Esophagus squamous epithelium (tissue), 4 donors: ENCODE measurements at regions not wholly inside any gene's neighbourhood (a gene's known extent, or its start where the extent isn't known, plus 50 kb on each side); places are given as distances from the start of the nearest gene placed in this dataset.

Experiments used
- POLR2A ChIP-seq, 4 donors: fragments of 450-650 bp; IDR thresholded peaks; one replicate each; pipeline ENCODE4 v1.6.1; 2017; ENCODE audit warnings: antibody characterized with exemption in 4 of 4, mild to moderate bottlenecking in 4 of 4, moderate library complexity in 3 of 4
- TF ChIP-seq, protein P1 (sequence below), 6 experiments: fragments of 450-650 bp in 4 of 6; fragments of 200-600 bp in 2 of 6; sonication (generic) in 2 of 6; IDR thresholded peaks; one replicate each; pipeline ENCODE4 v1.5.1; 2016 to 2019; ENCODE audit warnings: antibody characterized with exemption in 6 of 6, mild to moderate bottlenecking in 4 of 6, moderate library complexity in 4 of 6

DNA sequence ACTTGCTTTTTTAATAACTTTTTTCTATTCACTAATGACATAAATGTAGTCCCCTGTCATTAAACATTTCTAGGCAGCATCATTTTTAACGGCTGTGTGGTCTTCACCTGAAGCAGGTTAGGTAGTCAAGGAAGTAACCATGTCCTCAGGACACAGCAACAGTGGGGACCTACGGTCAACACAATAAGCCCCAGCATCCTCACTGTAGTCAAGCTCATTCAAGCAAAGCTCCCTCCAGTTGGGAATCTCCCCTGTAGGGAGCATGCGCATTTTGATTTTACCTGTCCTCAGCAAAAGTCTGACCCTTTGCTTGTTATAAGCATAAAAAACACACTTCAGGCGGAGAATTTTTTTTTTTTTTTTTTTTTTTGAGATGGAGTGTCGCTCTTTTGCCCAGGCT, 151.4 kb downstream of the SHQ1 start:
- no peak for TF ChIP-seq POLR2A (IDR thresholded peaks at IDR 0.05)
- TF ChIP-seq, protein P1, sequence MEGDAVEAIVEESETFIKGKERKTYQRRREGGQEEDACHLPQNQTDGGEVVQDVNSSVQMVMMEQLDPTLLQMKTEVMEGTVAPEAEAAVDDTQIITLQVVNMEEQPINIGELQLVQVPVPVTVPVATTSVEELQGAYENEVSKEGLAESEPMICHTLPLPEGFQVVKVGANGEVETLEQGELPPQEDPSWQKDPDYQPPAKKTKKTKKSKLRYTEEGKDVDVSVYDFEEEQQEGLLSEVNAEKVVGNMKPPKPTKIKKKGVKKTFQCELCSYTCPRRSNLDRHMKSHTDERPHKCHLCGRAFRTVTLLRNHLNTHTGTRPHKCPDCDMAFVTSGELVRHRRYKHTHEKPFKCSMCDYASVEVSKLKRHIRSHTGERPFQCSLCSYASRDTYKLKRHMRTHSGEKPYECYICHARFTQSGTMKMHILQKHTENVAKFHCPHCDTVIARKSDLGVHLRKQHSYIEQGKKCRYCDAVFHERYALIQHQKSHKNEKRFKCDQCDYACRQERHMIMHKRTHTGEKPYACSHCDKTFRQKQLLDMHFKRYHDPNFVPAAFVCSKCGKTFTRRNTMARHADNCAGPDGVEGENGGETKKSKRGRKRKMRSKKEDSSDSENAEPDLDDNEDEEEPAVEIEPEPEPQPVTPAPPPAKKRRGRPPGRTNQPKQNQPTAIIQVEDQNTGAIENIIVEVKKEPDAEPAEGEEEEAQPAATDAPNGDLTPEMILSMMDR (IDR thresholded peaks at IDR 0.05): no peak
